H1 (cell line): ENCODE measurements at regions not wholly inside any gene's neighbourhood (a gene's known extent, or its start where the extent isn't known, plus 50 kb on each side); places are given as distances from the start of the nearest gene placed in this dataset.

Experiments used
- EP300 ChIP-seq, 2 experiments: IDR thresholded peaks; 1 replicate in 1 of 2; 2 replicates in 1 of 2; pipeline ENCODE4 v1.6.1; 2011 to 2012; ENCODE audit warnings: low read depth in 2 of 2, low read length in 2 of 2, mild to moderate bottlenecking in 2 of 2, borderline replicate concordance in 1 of 2, inconsistent platforms in 1 of 2, moderate library complexity in 1 of 2

GRCh38 chr1:182185842-182186756, 124.6 kb upstream of the ZNF648 start (continued):
- no peak for TF ChIP-seq EP300 (IDR thresholded peaks at IDR 0.05; ENCODE audit: borderline replicate concordance in 1 of 2, low read depth in 2 of 2, low read length in 2 of 2)
